Esophagus mucosa (tissue), 1 donor: ENCODE measurements at regions not wholly inside any gene's neighbourhood (a gene's known extent, or its start where the extent isn't known, plus 50 kb on each side); places are given as distances from the start of the nearest gene placed in this dataset.

Source experiments
- ATAC-seq: fragments of 200-7000 bp; cut with Tn5 transposase; one replicate; pipeline ENCODE4 v1.9.1; 2020
- donor health status: DM: yes; HTN: yes; CAD: no.

- no peak for ATAC-seq
Measured at GRCh38 chr11:29029452-29029851, 921.3 kb downstream of the METTL15 start.

DNA sequence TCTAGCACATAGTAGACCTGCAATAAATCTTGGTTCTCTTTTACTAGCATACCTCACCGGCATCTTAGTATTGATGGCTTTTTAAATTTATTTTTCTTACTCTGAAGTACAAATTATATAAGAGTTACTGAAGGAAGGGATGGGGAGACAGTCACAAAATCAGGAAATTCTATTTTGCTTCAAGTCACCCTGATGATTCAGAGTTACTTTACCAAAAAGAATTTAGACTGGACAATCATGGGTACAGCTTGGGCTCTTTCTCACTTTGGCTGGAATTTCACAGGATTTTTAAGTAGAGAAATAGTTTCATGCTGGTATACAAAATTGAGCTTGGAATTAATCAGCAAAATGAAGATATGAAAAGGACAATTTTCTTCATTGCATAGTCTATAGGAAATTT is 919.2 kb downstream of the METTL15 start:
- no peak for ATAC-seq

- no peak for ATAC-seq
Measured at GRCh38 chr11:29026286-29026685, 918.1 kb downstream of the METTL15 start.

GRCh38 chr11:29025001-29025400 is 916.8 kb downstream of the METTL15 start:
- no peak for ATAC-seq

DNA sequence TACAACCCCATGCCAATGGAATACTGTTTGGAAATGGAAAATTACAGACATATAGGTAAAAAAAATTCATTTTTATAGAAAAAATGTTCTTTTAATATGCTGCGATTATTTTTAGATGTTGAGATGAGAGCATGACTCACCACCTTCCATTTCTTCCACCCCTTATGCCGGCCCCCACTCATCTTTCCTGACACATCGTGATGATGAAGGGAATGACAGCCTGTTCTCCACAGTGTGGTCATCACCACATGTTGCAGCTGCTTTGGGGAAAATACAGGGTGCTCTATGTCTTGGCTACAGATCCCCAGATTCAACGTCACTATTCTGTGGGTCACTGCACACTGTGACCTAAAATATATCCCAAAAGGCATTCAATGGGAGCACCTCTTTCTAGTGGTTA is 916.2 kb downstream of the METTL15 start:
- no peak for ATAC-seq

- no peak for ATAC-seq
Measured at GRCh38 chr11:29023761-29024160, 915.6 kb downstream of the METTL15 start.

GRCh38 chr11:29022676-29023075 is 914.5 kb downstream of the METTL15 start:
- ATAC-seq, result no peak

DNA sequence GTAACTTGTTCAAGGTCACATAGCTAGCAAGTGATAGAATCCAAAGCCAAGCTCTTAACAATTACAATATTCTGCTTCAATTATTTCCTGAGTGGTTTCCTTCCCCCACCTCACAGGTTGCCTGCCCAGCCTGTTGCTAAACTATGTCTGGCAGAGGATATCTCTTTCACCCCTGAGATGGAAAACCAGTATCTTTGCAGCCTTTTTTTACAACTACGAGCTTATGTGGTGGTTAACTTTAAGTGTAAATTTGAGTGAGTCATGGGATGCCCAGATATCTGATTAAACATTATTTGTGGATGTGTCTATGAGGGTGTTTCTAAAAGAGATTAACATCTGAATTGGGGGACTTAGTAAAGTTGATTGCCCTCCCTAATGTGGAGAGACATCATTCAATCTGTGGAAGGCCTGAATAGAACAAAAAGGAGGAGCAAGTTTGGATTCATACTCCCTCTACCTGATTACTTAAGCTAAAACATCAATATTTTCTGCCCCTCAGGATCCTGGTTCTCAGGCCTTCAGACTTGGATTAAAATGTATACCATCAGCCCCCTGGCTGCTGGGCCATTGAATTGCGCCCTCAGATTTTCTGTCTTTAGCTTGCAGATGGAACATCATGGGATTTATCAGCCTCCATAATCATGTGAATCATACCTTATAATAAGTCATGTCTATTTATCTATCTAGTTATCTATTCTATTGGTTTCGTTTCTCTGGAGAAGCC is 911.9 kb downstream of the METTL15 start:
- ATAC-seq, result no peak

DNA sequence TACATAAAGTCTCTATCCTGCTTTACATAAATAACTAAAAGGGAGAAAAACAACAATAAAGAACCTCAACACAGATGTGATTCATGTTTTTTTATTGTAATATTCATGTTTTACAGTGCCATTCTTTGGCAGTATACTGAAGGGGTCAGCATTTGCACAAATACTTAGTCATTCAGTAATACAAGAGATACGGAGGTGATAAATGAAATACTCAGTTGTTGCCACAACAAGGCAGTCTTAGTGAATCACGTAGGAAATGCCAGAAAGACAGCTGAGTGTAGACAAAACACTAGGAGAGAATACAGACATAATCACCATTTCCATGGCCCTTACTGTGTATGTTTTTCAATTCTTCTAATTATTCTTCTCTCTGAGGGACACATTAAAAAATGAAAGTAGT is 910.4 kb downstream of the METTL15 start:
- ATAC-seq, result no peak

DNA sequence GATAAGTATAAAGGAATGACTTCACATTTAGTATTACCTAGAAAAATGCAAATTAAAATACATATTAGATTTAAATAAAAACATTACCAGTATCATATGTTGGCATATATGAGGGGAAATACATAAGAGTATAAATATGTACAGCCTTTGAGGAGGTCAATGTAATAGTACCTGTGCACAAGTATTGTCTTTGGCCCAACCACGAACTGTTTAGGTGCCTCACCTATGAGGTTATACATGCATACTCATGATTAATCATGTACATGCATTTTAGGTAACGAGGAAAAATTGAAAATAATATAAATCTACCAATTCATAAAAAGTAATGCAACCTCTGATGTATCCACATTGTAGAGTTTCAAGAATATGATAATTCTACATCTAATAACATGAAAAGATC is 909.8 kb downstream of the METTL15 start:
- ATAC-seq, result no peak

GRCh38 chr11:29012507-29012906 is 904.3 kb downstream of the METTL15 start:
- no peak for ATAC-seq

DNA sequence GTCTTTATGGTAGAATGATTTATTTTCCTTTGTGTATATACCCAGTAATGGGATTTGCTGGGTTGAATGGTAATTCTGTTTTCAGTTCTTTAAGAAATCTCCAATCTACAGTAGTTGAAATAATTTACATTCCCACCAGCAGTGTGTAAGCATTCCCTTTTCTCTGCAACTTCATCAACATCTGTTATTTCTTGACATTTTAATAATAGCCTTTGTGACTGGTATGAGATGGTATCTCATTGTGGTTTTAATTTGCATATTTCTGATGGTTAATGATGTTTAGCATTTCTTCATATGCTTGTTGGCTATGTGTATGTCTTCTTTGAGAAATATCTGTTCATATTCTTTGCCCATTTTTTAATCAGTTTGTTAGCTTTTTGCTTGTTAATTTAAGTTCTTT is 901.2 kb downstream of the METTL15 start:
- no peak for ATAC-seq

DNA sequence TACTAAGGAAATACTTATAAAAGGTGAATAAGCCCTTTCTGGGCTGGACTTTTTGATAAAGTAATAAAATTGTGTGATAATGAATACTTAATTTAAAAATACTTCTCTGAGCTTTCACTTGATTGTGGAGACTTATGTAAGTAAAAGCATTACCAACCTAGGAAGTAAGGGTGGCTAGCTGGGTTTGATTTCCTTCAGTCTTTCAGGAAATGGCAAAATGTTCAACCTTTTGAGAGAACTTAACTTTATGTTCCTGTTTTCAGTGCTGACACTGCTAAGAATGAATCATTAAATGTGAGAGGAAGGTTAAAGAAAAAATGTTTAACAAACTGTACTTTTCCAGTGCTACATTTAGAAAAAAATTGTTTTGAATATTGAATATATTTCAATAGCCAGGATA is 900.3 kb downstream of the METTL15 start:
- ATAC-seq, result no peak

DNA sequence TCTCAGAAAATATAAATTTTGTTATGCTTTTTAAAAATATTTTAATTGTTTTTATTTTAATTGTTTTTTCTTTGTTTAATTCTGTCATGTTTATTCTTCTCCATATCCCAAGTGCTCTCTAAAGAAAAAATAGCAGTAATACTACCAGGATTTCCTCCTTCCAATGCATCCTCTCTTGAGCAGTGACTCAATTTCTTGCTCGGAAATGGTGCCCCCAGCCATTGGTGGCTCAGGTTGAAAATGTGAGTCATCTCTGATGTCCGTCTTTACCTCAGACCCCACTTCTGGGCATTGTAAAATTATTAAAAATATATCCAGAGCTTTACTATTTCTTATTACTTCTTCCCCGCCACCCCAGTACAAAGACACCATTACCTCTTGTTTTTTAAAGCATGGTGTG is 898.5 kb downstream of the METTL15 start:
- ATAC-seq, result no peak

DNA sequence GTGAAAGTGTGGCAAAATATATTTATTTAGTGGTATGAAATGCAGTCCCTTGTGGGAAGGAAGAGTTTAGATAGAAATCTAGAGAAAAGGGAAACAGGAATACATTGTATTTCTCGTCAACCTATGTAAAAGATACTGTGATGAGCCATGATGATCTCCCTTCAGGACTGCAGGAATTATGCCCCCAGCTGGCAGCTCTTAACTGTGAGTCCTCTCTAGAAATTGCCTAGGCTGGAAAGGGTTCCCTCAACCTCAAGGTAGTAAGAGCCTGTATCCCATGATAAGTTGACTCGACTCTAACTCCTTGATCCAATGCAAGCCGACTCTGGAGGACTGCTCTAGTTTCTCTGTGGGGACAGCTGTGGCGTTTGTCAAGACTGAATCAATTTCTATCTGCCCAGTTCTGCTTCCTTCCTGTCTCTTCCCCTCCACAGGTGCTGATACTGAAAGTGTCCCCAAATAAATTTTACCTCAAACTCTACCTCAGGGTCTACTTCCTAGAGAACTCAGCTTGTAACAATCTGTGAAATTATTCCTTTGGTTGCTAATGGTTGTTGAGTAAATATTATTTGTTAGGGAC is 897.3 kb downstream of the METTL15 start:
- no peak for ATAC-seq

- no peak for ATAC-seq
Measured at GRCh38 chr11:29002816-29003215, 894.6 kb downstream of the METTL15 start.

DNA sequence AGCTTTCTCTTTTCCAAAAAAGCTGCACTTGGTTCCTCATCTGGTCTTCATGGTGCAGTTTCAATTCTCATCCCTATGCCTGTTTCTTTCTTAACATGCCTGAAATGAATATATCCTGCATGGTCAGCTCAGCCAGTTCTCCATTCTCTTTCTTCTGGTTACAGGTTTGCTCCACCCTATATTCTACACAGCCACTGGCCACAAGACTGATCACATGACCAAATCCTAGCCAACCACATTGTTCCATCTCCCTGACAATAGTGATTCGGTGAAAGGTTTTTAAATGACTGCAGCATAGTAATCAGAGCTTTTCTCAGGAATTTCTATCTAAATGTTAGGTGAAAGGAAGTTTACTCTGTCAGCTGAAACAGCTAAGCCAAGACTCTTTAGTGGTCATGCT is 891.4 kb downstream of the METTL15 start:
- no peak for ATAC-seq

DNA sequence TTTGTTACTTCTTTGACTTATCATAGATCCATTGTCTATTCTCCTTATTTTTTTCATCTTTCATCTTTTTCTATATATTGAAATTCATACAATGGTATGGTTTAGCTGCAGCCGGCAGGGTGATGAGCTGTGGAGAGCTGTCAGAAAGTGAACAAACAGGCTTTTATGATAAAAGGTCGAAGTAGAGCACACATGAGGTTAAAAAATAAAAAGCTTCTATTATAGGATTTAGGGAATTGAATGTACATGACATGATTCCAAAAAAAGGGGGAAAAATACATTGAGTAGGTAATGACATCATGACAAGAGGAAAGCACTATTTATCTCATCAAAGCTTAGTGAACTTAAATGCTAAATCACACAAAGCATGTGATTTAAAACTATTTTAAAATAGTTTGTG is 884.8 kb downstream of the METTL15 start:
- ATAC-seq, result no peak

DNA sequence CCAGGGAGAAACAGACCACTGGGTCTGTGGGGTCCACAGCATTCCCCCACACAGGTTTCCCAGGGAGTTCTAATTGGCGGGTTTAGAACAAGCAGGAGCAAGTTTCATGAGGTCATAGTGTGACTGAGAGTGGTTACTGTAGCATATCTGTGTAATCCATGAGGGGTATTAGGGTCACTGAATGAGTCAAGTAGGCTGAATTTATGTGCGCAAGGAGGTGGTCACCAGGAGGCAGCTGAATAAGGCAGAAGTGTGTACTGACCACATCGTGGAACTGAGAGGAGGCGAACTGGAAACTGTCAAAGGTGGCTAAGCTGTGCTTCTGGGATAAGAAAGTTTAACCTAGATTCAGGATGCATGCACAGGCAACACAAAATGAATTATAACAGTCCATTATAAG is 876.0 kb downstream of the METTL15 start:
- no peak for ATAC-seq

- ATAC-seq, result no peak
Measured at GRCh38 chr11:28983780-28984179, 875.6 kb downstream of the METTL15 start.

GRCh38 chr11:28981381-28981780 is 873.2 kb downstream of the METTL15 start:
- ATAC-seq, result no peak

GRCh38 chr11:28976801-28977145 is 868.6 kb downstream of the METTL15 start:
- no peak for ATAC-seq

GRCh38 chr11:28976012-28976800 is 868.0 kb downstream of the METTL15 start:
- ATAC-seq, result no peak

GRCh38 chr11:28969832-28970231 is 861.6 kb downstream of the METTL15 start:
- ATAC-seq, result no peak
